ENCODE measurements at regions not wholly inside any gene's neighbourhood (a gene's known extent, or its start where the extent isn't known, plus 50 kb on each side); places are given as distances from the start of the nearest gene placed in this dataset.

- Histone ChIP-seq H3K27me3 (ENCODE audit: insufficient read depth, insufficient read length) (no peaks in the 10 kb centered on the region), H3K4me3 (ENCODE audit: insufficient read length, low read depth) (no peak overlapping the region), H3K9me3 (ENCODE audit: insufficient read depth, low read length) (no peaks in the 10 kb centered on the region), H3K9ac (ENCODE audit: insufficient read length, low read depth) (no peak overlapping the region), H3K36me3 (ENCODE audit: insufficient read depth, insufficient read length, low read length) (no peaks in the 10 kb centered on the region), H3K4me1 (ENCODE audit: insufficient read depth, insufficient read length) (no peaks in the 10 kb centered on the region)
- no peak for DNase-seq (ENCODE audit: low read depth, low spot score)
- TF ChIP-seq YY1 (IDR thresholded peaks at IDR 0.05; ENCODE audit: insufficient read depth, insufficient read length), result no peak
Observed at GRCh38 chr4:130165381-130165780, 1069.4 kb downstream of the C4orf33 start.

GRCh38 chr4:130172156-130172555 is 1076.2 kb downstream of the C4orf33 start:
- TF ChIP-seq YY1 (IDR thresholded peaks at IDR 0.05; ENCODE audit: insufficient read depth, insufficient read length) (no peak), ZNF274 (IDR thresholded peaks at IDR 0.05; ENCODE audit: low read depth, low read length) (no peak), SUZ12 (IDR thresholded peaks at IDR 0.05; ENCODE audit: extremely low read depth, insufficient read depth, insufficient read length) (no peak)
- no peaks in the 10 kb centered on the region for H3K4me1 ChIP-seq (ENCODE audit: insufficient read depth, insufficient read length)
- no peak overlapping the region for H3K4me3 ChIP-seq (ENCODE audit: insufficient read length, low read depth)
- no peaks in the 10 kb centered on the region for H3K9me3 ChIP-seq (ENCODE audit: insufficient read depth, low read length)
- H3K36me3 ChIP-seq (ENCODE audit: insufficient read depth, insufficient read length, low read length), result no peaks in the 10 kb centered on the region
- DNase-seq (ENCODE audit: low read depth, low spot score), result no peak
- H3K9ac ChIP-seq (ENCODE audit: insufficient read length, low read depth), result no peak overlapping the region
- H3K27me3 ChIP-seq (ENCODE audit: insufficient read depth, insufficient read length), result no peaks in the 10 kb centered on the region

GRCh38 chr4:130178106-130178505 is 1082.2 kb downstream of the C4orf33 start:
- TF ChIP-seq ZNF274 (IDR thresholded peaks at IDR 0.05; ENCODE audit: low read depth, low read length) (no peak), SUZ12 (IDR thresholded peaks at IDR 0.05; ENCODE audit: extremely low read depth, insufficient read depth, insufficient read length) (no peak), YY1 (IDR thresholded peaks at IDR 0.05; ENCODE audit: insufficient read depth, insufficient read length) (no peak)
- no peaks in the 10 kb centered on the region for H3K9me3 ChIP-seq (ENCODE audit: insufficient read depth, low read length)

GRCh38 chr4:130183096-130183495 is 1087.1 kb downstream of the C4orf33 start:
- H3K27me3 ChIP-seq (ENCODE audit: insufficient read depth, insufficient read length), result no peaks in the 10 kb centered on the region
- no peak overlapping the region for H3K4me3 ChIP-seq (ENCODE audit: insufficient read length, low read depth)
- H3K9me3 ChIP-seq (ENCODE audit: insufficient read depth, low read length), result no peaks in the 10 kb centered on the region
- TF ChIP-seq YY1 (IDR thresholded peaks at IDR 0.05; ENCODE audit: insufficient read depth, insufficient read length), result no peak
- TF ChIP-seq SUZ12 (IDR thresholded peaks at IDR 0.05; ENCODE audit: extremely low read depth, insufficient read depth, insufficient read length), result no peak
- TF ChIP-seq ZNF274 (IDR thresholded peaks at IDR 0.05; ENCODE audit: low read depth, low read length), result no peak
- H3K4me1 ChIP-seq (ENCODE audit: insufficient read depth, insufficient read length), result no peaks in the 10 kb centered on the region
- no peak overlapping the region for H3K9ac ChIP-seq (ENCODE audit: insufficient read length, low read depth)
- no peaks in the 10 kb centered on the region for H3K36me3 ChIP-seq (ENCODE audit: insufficient read depth, insufficient read length, low read length)
- no peak for DNase-seq (ENCODE audit: low read depth, low spot score)

More at GRCh38 chr4:130178106-130178505, 1082.2 kb downstream of the C4orf33 start:
- H3K9ac ChIP-seq (ENCODE audit: insufficient read length, low read depth), result no peak overlapping the region
- no peak overlapping the region for H3K4me3 ChIP-seq (ENCODE audit: insufficient read length, low read depth)
- H3K36me3 ChIP-seq (ENCODE audit: insufficient read depth, insufficient read length, low read length), result no peaks in the 10 kb centered on the region
- no peak for DNase-seq (ENCODE audit: low read depth, low spot score)
- H3K4me1 ChIP-seq (ENCODE audit: insufficient read depth, insufficient read length), result no peaks in the 10 kb centered on the region
- no peaks in the 10 kb centered on the region for H3K27me3 ChIP-seq (ENCODE audit: insufficient read depth, insufficient read length)

GRCh38 chr4:130183766-130184165 is 1087.8 kb downstream of the C4orf33 start:
- no peak for DNase-seq (ENCODE audit: low read depth, low spot score)
- TF ChIP-seq YY1 (IDR thresholded peaks at IDR 0.05; ENCODE audit: insufficient read depth, insufficient read length) (no peak), ZNF274 (IDR thresholded peaks at IDR 0.05; ENCODE audit: low read depth, low read length) (no peak), SUZ12 (IDR thresholded peaks at IDR 0.05; ENCODE audit: extremely low read depth, insufficient read depth, insufficient read length) (no peak)

GRCh38 chr4:130185123-130185522 is 1089.2 kb downstream of the C4orf33 start:
- DNase-seq (ENCODE audit: low read depth, low spot score), result no peak
- Histone ChIP-seq H3K4me3 (ENCODE audit: insufficient read length, low read depth) (no peak overlapping the region), H3K27me3 (ENCODE audit: insufficient read depth, insufficient read length) (no peaks in the 10 kb centered on the region), H3K4me1 (ENCODE audit: insufficient read depth, insufficient read length) (no peaks in the 10 kb centered on the region), H3K9ac (ENCODE audit: insufficient read length, low read depth) (no peak overlapping the region), H3K9me3 (ENCODE audit: insufficient read depth, low read length) (no peaks in the 10 kb centered on the region), H3K36me3 (ENCODE audit: insufficient read depth, insufficient read length, low read length) (no peaks in the 10 kb centered on the region)
- no peak for TF ChIP-seq ZNF274 (IDR thresholded peaks at IDR 0.05; ENCODE audit: low read depth, low read length)
- no peak for TF ChIP-seq YY1 (IDR thresholded peaks at IDR 0.05; ENCODE audit: insufficient read depth, insufficient read length)
- TF ChIP-seq SUZ12 (IDR thresholded peaks at IDR 0.05; ENCODE audit: extremely low read depth, insufficient read depth, insufficient read length), result no peak

More at GRCh38 chr4:130183766-130184165, 1087.8 kb downstream of the C4orf33 start:
- H3K9me3 ChIP-seq (ENCODE audit: insufficient read depth, low read length), result no peaks in the 10 kb centered on the region
- no peak overlapping the region for H3K4me3 ChIP-seq (ENCODE audit: insufficient read length, low read depth)
- H3K36me3 ChIP-seq (ENCODE audit: insufficient read depth, insufficient read length, low read length), result no peaks in the 10 kb centered on the region
- no peaks in the 10 kb centered on the region for H3K27me3 ChIP-seq (ENCODE audit: insufficient read depth, insufficient read length)
- H3K4me1 ChIP-seq (ENCODE audit: insufficient read depth, insufficient read length), result no peaks in the 10 kb centered on the region
- H3K9ac ChIP-seq (ENCODE audit: insufficient read length, low read depth), result no peak overlapping the region

- Histone ChIP-seq H3K36me3 (ENCODE audit: insufficient read depth, insufficient read length, low read length) (no peaks in the 10 kb centered on the region), H3K27me3 (ENCODE audit: insufficient read depth, insufficient read length) (no peaks in the 10 kb centered on the region), H3K9ac (ENCODE audit: insufficient read length, low read depth) (no peak overlapping the region), H3K9me3 (ENCODE audit: insufficient read depth, low read length) (peaks cover 7% of the 10 kb centered on the region; the same call in 1 of the 2 replicates), H3K4me3 (ENCODE audit: insufficient read length, low read depth) (no peak overlapping the region), H3K4me1 (ENCODE audit: insufficient read depth, insufficient read length) (no peaks in the 10 kb centered on the region)
- DNase-seq (ENCODE audit: low read depth, low spot score), result no peak
- TF ChIP-seq YY1 (IDR thresholded peaks at IDR 0.05; ENCODE audit: insufficient read depth, insufficient read length), result no peak
- TF ChIP-seq SUZ12 (IDR thresholded peaks at IDR 0.05; ENCODE audit: extremely low read depth, insufficient read depth, insufficient read length), result no peak
- TF ChIP-seq ZNF274 (IDR thresholded peaks at IDR 0.05; ENCODE audit: low read depth, low read length), result no peak
Observed at GRCh38 chr4:130186931-130187330, 1091.0 kb downstream of the C4orf33 start.
